LHCN-M2 (cell line): ENCODE measurements at regions not wholly inside any gene's neighbourhood (a gene's known extent, or its start where the extent isn't known, plus 50 kb on each side); places are given as distances from the start of the nearest gene placed in this dataset.
"Not testable (repeated sequence)": the region's sequence is repeated elsewhere in the genome, so short reads cannot be mapped to it uniquely, and the experiment has no call there.

ENCODE experiments used
- DNase-seq: peaks from one replicate; pipeline ENCODE4 v3.0.0-alpha.2; 2012; ENCODE audit warnings: low read depth

GRCh38 chr3:193118907-193119306 is 122.1 kb upstream of the PLAAT1 start:
- no peak for DNase-seq

- DNase-seq: no peak
These were observed 121.1 kb upstream of the PLAAT1 start for GRCh38 chr3:193119926-193120325.

GRCh38 chr3:193124861-193125260 is 116.2 kb upstream of the PLAAT1 start:
- no peak for DNase-seq

GRCh38 chr3:193129607-193130006 is 111.4 kb upstream of the PLAAT1 start:
- DNase-seq: no peak

- no peak for DNase-seq
These were observed 110.4 kb upstream of the PLAAT1 start for GRCh38 chr3:193130576-193130975.

- no peak for DNase-seq
These were observed 108.8 kb upstream of the PLAAT1 start for GRCh38 chr3:193132241-193132640.

GRCh38 chr3:193132964-193133363 is 108.1 kb upstream of the PLAAT1 start:
- peak; percentile 1 for DNase-seq

GRCh38 chr3:193134856-193135255 is 106.2 kb upstream of the PLAAT1 start:
- DNase-seq: peak; percentile 81

GRCh38 chr3:193140381-193140780 is 100.6 kb upstream of the PLAAT1 start:
- DNase-seq: peak; percentile 28

GRCh38 chr3:193145248-193145647 is 95.8 kb upstream of the PLAAT1 start:
- no peak for DNase-seq

GRCh38 chr3:193148688-193149473 is 92.1 kb upstream of the PLAAT1 start:
- DNase-seq: no peak

- DNase-seq: no peak
These were observed 91.0 kb upstream of the PLAAT1 start for GRCh38 chr3:193149998-193150397.

GRCh38 chr3:193155044-193155781 is 85.8 kb upstream of the PLAAT1 start:
- not testable (repeated sequence) for DNase-seq

- DNase-seq: no peak
These were observed 84.0 kb upstream of the PLAAT1 start for GRCh38 chr3:193157051-193157450.

GRCh38 chr3:193165431-193166120 is 75.4 kb upstream of the PLAAT1 start:
- no peak for DNase-seq

- no peak for DNase-seq
These were observed 72.1 kb upstream of the PLAAT1 start for GRCh38 chr3:193168931-193169330.

GRCh38 chr3:193174140-193174539 is 66.9 kb upstream of the PLAAT1 start:
- DNase-seq: peak; percentile 1

GRCh38 chr3:193179332-193180012 is 61.5 kb upstream of the PLAAT1 start:
- not testable (repeated sequence) for DNase-seq

- no peak for DNase-seq
These were observed 53.8 kb upstream of the PLAAT1 start for GRCh38 chr3:193187070-193187722.

- no peak for DNase-seq
These were observed 50.8 kb upstream of the PLAAT1 start for GRCh38 chr3:193190146-193190786.
